ENCODE measurements at regions not wholly inside any gene's neighbourhood (a gene's known extent, or its start where the extent isn't known, plus 50 kb on each side); places are given as distances from the start of the nearest gene placed in this dataset.

DNA sequence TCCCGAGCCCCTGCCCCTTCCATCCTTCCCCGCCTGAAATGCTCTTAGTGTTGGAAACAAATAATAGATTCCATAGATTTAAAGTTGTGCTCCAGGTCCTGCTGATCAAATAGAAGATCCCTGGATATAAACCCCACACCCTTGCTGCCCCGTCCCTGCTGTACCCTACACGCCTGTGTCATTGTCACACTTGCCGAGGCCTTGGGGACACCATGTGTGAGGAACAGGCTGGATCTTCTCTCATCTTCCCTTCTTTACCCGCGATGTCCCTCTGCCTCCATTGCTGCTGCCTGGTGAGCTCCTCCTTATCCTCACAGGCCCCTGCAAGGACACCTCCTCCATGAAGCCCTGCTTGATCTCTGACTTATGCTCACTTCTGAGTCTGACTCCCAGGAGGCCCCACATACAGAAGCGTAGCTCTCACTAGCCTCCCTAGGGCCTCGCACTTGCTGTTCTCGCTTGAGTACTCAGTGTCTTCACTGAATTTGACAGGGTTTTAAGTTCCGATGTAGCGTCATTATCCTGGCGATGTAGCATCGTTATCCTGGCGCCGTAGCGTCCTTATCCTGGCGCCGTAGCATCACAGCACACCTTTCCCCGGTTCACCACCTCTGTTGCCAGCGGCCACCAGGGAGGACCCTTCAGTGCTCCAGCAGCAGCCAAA, 221.9 kb downstream of the NDUFA10 start (continued):
- TF ChIP-seq, protein P1, sequence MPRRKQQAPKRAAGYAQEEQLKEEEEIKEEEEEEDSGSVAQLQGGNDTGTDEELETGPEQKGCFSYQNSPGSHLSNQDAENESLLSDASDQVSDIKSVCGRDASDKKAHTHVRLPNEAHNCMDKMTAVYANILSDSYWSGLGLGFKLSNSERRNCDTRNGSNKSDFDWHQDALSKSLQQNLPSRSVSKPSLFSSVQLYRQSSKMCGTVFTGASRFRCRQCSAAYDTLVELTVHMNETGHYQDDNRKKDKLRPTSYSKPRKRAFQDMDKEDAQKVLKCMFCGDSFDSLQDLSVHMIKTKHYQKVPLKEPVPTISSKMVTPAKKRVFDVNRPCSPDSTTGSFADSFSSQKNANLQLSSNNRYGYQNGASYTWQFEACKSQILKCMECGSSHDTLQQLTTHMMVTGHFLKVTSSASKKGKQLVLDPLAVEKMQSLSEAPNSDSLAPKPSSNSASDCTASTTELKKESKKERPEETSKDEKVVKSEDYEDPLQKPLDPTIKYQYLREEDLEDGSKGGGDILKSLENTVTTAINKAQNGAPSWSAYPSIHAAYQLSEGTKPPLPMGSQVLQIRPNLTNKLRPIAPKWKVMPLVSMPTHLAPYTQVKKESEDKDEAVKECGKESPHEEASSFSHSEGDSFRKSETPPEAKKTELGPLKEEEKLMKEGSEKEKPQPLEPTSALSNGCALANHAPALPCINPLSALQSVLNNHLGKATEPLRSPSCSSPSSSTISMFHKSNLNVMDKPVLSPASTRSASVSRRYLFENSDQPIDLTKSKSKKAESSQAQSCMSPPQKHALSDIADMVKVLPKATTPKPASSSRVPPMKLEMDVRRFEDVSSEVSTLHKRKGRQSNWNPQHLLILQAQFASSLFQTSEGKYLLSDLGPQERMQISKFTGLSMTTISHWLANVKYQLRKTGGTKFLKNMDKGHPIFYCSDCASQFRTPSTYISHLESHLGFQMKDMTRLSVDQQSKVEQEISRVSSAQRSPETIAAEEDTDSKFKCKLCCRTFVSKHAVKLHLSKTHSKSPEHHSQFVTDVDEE (CRISPR knock-in tag; IDR thresholded peaks at IDR 0.05), result no peak
- no peak for TF ChIP-seq ZNF565 (CRISPR knock-in tag; conservative IDR thresholded peaks at IDR 0.05; ENCODE audit: low read depth)
- TF ChIP-seq GLIS3 (CRISPR knock-in tag; IDR thresholded peaks at IDR 0.05), result no peak
- TF ChIP-seq ZFP3 (CRISPR knock-in tag; IDR thresholded peaks at IDR 0.05), result no peak
- no peak for TF ChIP-seq ZC3H10 (CRISPR knock-in tag; IDR thresholded peaks at IDR 0.05)
- no peak for TF ChIP-seq ISL1 (CRISPR knock-in tag; IDR thresholded peaks at IDR 0.05)
- TF ChIP-seq TCF4 (CRISPR knock-in tag; IDR thresholded peaks at IDR 0.05; ENCODE audit: borderline replicate concordance), result no peak
- no peak for TF ChIP-seq OSR1 (CRISPR knock-in tag; IDR thresholded peaks at IDR 0.05)
- TF ChIP-seq ZNF8 (CRISPR knock-in tag; IDR thresholded peaks at IDR 0.05), result no peak
- TF ChIP-seq, protein P2, sequence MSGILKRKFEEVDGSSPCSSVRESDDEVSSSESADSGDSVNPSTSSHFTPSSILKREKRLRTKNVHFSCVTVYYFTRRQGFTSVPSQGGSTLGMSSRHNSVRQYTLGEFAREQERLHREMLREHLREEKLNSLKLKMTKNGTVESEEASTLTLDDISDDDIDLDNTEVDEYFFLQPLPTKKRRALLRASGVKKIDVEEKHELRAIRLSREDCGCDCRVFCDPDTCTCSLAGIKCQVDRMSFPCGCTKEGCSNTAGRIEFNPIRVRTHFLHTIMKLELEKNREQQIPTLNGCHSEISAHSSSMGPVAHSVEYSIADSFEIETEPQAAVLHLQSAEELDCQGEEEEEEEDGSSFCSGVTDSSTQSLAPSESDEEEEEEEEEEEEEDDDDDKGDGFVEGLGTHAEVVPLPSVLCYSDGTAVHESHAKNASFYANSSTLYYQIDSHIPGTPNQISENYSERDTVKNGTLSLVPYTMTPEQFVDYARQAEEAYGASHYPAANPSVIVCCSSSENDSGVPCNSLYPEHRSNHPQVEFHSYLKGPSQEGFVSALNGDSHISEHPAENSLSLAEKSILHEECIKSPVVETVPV (CRISPR knock-in tag; IDR thresholded peaks at IDR 0.05), result no peak

DNA sequence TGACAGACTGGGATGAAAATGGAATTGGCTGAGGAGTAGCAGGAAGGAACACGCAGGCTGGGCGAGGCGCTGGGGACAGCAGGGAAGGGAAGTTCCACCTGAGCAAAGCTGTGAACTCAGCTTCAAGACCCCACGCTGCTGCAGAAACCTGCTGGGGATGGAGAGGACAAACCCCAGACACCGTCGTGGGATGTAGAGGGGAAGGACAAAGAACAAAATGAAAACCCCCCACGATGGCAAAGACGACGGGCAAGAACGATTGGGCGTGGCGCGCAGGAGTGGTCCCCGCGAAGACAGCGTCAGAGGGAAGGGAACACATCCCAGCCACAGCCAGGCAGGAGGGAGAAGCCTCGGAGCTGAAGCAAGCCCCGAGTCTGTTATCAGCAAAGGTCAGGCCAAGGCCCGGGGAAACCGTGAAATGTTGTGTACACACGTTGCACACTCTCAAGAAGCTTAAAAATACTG, 222.9 kb downstream of the NDUFA10 start:
- TF ChIP-seq ZFP3 (CRISPR knock-in tag; IDR thresholded peaks at IDR 0.05) (no peak), TCF4 (CRISPR knock-in tag; IDR thresholded peaks at IDR 0.05; ENCODE audit: borderline replicate concordance) (no peak), ESRRG (CRISPR knock-in tag; IDR thresholded peaks at IDR 0.05) (no peak), TOX (CRISPR knock-in tag; IDR thresholded peaks at IDR 0.05; ENCODE audit: borderline replicate concordance) (no peak), ZC3H10 (CRISPR knock-in tag; IDR thresholded peaks at IDR 0.05) (no peak), ZNF70 (CRISPR knock-in tag; IDR thresholded peaks at IDR 0.05) (no peak), ZNF8 (CRISPR knock-in tag; IDR thresholded peaks at IDR 0.05) (no peak), ZNF565 (CRISPR knock-in tag; conservative IDR thresholded peaks at IDR 0.05; ENCODE audit: low read depth) (no peak), CSDC2 (CRISPR knock-in tag; IDR thresholded peaks at IDR 0.05) (no peak), BACH2 (CRISPR knock-in tag; IDR thresholded peaks at IDR 0.05; ENCODE audit: borderline replicate concordance) (no peak), OSR1 (CRISPR knock-in tag; IDR thresholded peaks at IDR 0.05) (no peak), GLIS3 (CRISPR knock-in tag; IDR thresholded peaks at IDR 0.05) (no peak), PPARA (CRISPR knock-in tag; IDR thresholded peaks at IDR 0.05; ENCODE audit: borderline replicate concordance) (no peak), ISL1 (CRISPR knock-in tag; IDR thresholded peaks at IDR 0.05) (no peak), ZFP30 (CRISPR knock-in tag; IDR thresholded peaks at IDR 0.05) (no peak)
- TF ChIP-seq, protein P3, sequence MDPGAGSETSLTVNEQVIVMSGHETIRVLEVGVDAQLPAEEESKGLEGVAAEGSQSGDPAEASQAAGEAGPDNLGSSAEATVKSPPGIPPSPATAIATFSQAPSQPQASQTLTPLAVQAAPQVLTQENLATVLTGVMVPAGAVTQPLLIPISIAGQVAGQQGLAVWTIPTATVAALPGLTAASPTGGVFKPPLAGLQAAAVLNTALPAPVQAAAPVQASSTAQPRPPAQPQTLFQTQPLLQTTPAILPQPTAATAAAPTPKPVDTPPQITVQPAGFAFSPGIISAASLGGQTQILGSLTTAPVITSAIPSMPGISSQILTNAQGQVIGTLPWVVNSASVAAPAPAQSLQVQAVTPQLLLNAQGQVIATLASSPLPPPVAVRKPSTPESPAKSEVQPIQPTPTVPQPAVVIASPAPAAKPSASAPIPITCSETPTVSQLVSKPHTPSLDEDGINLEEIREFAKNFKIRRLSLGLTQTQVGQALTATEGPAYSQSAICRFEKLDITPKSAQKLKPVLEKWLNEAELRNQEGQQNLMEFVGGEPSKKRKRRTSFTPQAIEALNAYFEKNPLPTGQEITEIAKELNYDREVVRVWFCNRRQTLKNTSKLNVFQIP (CRISPR knock-in tag; IDR thresholded peaks at IDR 0.05; ENCODE audit: borderline replicate concordance, low read depth), result no peak
- TF ChIP-seq, protein P2 (CRISPR knock-in tag; IDR thresholded peaks at IDR 0.05), result no peak
- TF ChIP-seq, protein P4, sequence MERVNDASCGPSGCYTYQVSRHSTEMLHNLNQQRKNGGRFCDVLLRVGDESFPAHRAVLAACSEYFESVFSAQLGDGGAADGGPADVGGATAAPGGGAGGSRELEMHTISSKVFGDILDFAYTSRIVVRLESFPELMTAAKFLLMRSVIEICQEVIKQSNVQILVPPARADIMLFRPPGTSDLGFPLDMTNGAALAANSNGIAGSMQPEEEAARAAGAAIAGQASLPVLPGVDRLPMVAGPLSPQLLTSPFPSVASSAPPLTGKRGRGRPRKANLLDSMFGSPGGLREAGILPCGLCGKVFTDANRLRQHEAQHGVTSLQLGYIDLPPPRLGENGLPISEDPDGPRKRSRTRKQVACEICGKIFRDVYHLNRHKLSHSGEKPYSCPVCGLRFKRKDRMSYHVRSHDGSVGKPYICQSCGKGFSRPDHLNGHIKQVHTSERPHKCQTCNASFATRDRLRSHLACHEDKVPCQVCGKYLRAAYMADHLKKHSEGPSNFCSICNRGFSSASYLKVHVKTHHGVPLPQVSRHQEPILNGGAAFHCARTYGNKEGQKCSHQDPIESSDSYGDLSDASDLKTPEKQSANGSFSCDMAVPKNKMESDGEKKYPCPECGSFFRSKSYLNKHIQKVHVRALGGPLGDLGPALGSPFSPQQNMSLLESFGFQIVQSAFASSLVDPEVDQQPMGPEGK (CRISPR knock-in tag; IDR thresholded peaks at IDR 0.05; ENCODE audit: borderline replicate concordance), result no peak
- TF ChIP-seq, protein P1 (CRISPR knock-in tag; IDR thresholded peaks at IDR 0.05), result no peak
- TF ChIP-seq, protein P5, sequence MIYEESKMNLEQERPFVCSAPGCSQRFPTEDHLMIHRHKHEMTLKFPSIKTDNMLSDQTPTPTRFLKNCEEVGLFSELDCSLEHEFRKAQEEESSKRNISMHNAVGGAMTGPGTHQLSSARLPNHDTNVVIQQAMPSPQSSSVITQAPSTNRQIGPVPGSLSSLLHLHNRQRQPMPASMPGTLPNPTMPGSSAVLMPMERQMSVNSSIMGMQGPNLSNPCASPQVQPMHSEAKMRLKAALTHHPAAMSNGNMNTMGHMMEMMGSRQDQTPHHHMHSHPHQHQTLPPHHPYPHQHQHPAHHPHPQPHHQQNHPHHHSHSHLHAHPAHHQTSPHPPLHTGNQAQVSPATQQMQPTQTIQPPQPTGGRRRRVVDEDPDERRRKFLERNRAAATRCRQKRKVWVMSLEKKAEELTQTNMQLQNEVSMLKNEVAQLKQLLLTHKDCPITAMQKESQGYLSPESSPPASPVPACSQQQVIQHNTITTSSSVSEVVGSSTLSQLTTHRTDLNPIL (CRISPR knock-in tag; IDR thresholded peaks at IDR 0.05; ENCODE audit: low read depth), result no peak
- no peak for ATAC-seq
